Neural crest cell (in vitro differentiated cells): ENCODE measurements at regions not wholly inside any gene's neighbourhood (a gene's known extent, or its start where the extent isn't known, plus 50 kb on each side); places are given as distances from the start of the nearest gene placed in this dataset.
A peak's percentile ranks its signal among the peaks of the same experiment; 100 is the strongest.

ENCODE experiments used
- DNase-seq: peaks from one replicate; pipeline ENCODE4 v3.0.0; 2021; ENCODE audit warnings: low read depth, mixed read lengths, low spot score
- H3K27ac Mint-ChIP-seq: one replicate; pipeline ENCODE4 v1.8.0; 2021; ENCODE audit warnings: mild to moderate bottlenecking, mixed read lengths; ENCODE audit not compliant: unreplicated experiment
- H3K27me3 Mint-ChIP-seq: 2 replicates; pipeline ENCODE4 v1.8.0; 2021; ENCODE audit warnings: low read depth, mild to moderate bottlenecking, mixed read lengths
- H3K36me3 Mint-ChIP-seq: 2 replicates; pipeline ENCODE4 v1.8.0; 2021; ENCODE audit warnings: low read depth, mild to moderate bottlenecking, mixed read lengths
- H3K4me1 Mint-ChIP-seq: 2 replicates; pipeline ENCODE4 v1.8.0; 2021; ENCODE audit warnings: mixed read lengths
- H3K4me3 Mint-ChIP-seq: one replicate; pipeline ENCODE4 v1.8.0; 2021; ENCODE audit warnings: mild to moderate bottlenecking, mixed read lengths
- H3K9me3 Mint-ChIP-seq: 2 replicates; pipeline ENCODE4 v1.8.0; 2021; ENCODE audit warnings: mixed read lengths
- CTCF ChIP-seq: fragments of 200-600 bp; sonication (generic); conservative IDR thresholded peaks from 2 replicates; pipeline ENCODE4 v1.5.0; 2021; ENCODE audit warnings: antibody characterized with exemption, mild to moderate bottlenecking

- Mint-ChIP-seq H3K27ac (no peak overlapping the region), H3K27me3 (no peaks in the 10 kb centered on the region), H3K4me1 (no peaks in the 10 kb centered on the region), H3K36me3 (no peaks in the 10 kb centered on the region), H3K4me3 (no peak overlapping the region), H3K9me3 (peaks cover 2% of the 10 kb centered on the region)
- no peak for DNase-seq
- no peak for TF ChIP-seq CTCF
Observed at GRCh38 chr18:2075499-2075898, 495.8 kb downstream of the METTL4 start.

- Mint-ChIP-seq H3K36me3 (no peaks in the 10 kb centered on the region), H3K4me1 (no peaks in the 10 kb centered on the region)
- no peak for TF ChIP-seq CTCF
Observed at GRCh38 chr18:2082676-2083075, 488.6 kb downstream of the METTL4 start.

GRCh38 chr18:2083691-2084090 is 487.6 kb downstream of the METTL4 start:
- Mint-ChIP-seq H3K36me3 (no peaks in the 10 kb centered on the region), H3K9me3 (no peaks in the 10 kb centered on the region), H3K27me3 (no peaks in the 10 kb centered on the region), H3K4me3 (no peak overlapping the region), H3K4me1 (no peaks in the 10 kb centered on the region), H3K27ac (no peak overlapping the region)
- peak; percentile 44 for TF ChIP-seq CTCF
- DNase-seq = no peak

More at GRCh38 chr18:2082676-2083075, 488.6 kb downstream of the METTL4 start:
- Mint-ChIP-seq H3K27ac (no peak overlapping the region), H3K9me3 (no peaks in the 10 kb centered on the region), H3K27me3 (no peaks in the 10 kb centered on the region), H3K4me3 (no peak overlapping the region)
- DNase-seq = no peak

GRCh38 chr18:2086439-2086838 is 484.9 kb downstream of the METTL4 start:
- no peaks in the 10 kb centered on the region for H3K9me3 Mint-ChIP-seq
- H3K27ac Mint-ChIP-seq = no peak overlapping the region
- H3K27me3 Mint-ChIP-seq = no peaks in the 10 kb centered on the region
- no peaks in the 10 kb centered on the region for H3K4me1 Mint-ChIP-seq
- no peaks in the 10 kb centered on the region for H3K36me3 Mint-ChIP-seq
- no peak for TF ChIP-seq CTCF
- DNase-seq = no peak
- H3K4me3 Mint-ChIP-seq = no peak overlapping the region

GRCh38 chr18:2087877-2088673 is 483.2 kb downstream of the METTL4 start:
- no peak for TF ChIP-seq CTCF
- DNase-seq = no peak
- H3K9me3 Mint-ChIP-seq = no peaks in the 10 kb centered on the region
- peaks cover 4% of the 10 kb centered on the region for H3K4me1 Mint-ChIP-seq
- no peak overlapping the region for H3K27ac Mint-ChIP-seq
- H3K4me3 Mint-ChIP-seq = no peak overlapping the region
- no peaks in the 10 kb centered on the region for H3K36me3 Mint-ChIP-seq
- H3K27me3 Mint-ChIP-seq = no peaks in the 10 kb centered on the region
